ENCODE measurements at regions not wholly inside any gene's neighbourhood (a gene's known extent, or its start where the extent isn't known, plus 50 kb on each side); places are given as distances from the start of the nearest gene placed in this dataset.

GRCh38 chr1:213908521-213908920 is 79.3 kb upstream of the PROX1 start:
- H3K36me3 ChIP-seq: no peaks in the 10 kb centered on the region
- TF ChIP-seq CTCF (IDR thresholded peaks at IDR 0.05; ENCODE audit: low read depth, low read length): no peak
- H3K27ac ChIP-seq: no peak overlapping the region
- H3K9me3 ChIP-seq (ENCODE audit: severe bottlenecking): no peaks in the 10 kb centered on the region
- H3K4me3 ChIP-seq (ENCODE audit: low read depth, low read length): no peak overlapping the region
- H3K27me3 ChIP-seq (ENCODE audit: insufficient read depth, low read depth, severe bottlenecking): peaks cover 14% of the 10 kb centered on the region
- no peak for DNase-seq

GRCh38 chr1:213914392-213914791 is 73.4 kb upstream of the PROX1 start:
- peaks cover 9% of the 10 kb centered on the region for H3K27me3 ChIP-seq (ENCODE audit: insufficient read depth, low read depth, severe bottlenecking)
- H3K9me3 ChIP-seq (ENCODE audit: severe bottlenecking): no peaks in the 10 kb centered on the region
- H3K27ac ChIP-seq: no peak overlapping the region
- DNase-seq: no peak
- H3K4me3 ChIP-seq (ENCODE audit: low read depth, low read length): no peak overlapping the region
- no peak for TF ChIP-seq CTCF (IDR thresholded peaks at IDR 0.05; ENCODE audit: low read depth, low read length)
- H3K36me3 ChIP-seq: no peaks in the 10 kb centered on the region

GRCh38 chr1:213921311-213921710 is 66.5 kb upstream of the PROX1 start:
- Histone ChIP-seq H3K4me3 (ENCODE audit: low read depth, low read length) (no peak overlapping the region), H3K9me3 (ENCODE audit: severe bottlenecking) (no peaks in the 10 kb centered on the region), H3K27me3 (ENCODE audit: insufficient read depth, low read depth, severe bottlenecking) (no peaks in the 10 kb centered on the region), H3K36me3 (no peaks in the 10 kb centered on the region), H3K27ac (no peak overlapping the region)
- no peak for TF ChIP-seq CTCF (IDR thresholded peaks at IDR 0.05; ENCODE audit: low read depth, low read length)
- DNase-seq: no peak

GRCh38 chr1:213921712-213922111 is 66.1 kb upstream of the PROX1 start:
- no peaks in the 10 kb centered on the region for H3K9me3 ChIP-seq (ENCODE audit: severe bottlenecking)
- H3K4me3 ChIP-seq (ENCODE audit: low read depth, low read length): no peak overlapping the region
- DNase-seq: no peak
- no peak for TF ChIP-seq CTCF (IDR thresholded peaks at IDR 0.05; ENCODE audit: low read depth, low read length)
- no peaks in the 10 kb centered on the region for H3K36me3 ChIP-seq
- no peak overlapping the region for H3K27ac ChIP-seq
- H3K27me3 ChIP-seq (ENCODE audit: insufficient read depth, low read depth, severe bottlenecking): no peaks in the 10 kb centered on the region

- no peak overlapping the region for H3K4me3 ChIP-seq (ENCODE audit: low read depth, low read length)
- H3K36me3 ChIP-seq: no peaks in the 10 kb centered on the region
- TF ChIP-seq CTCF (IDR thresholded peaks at IDR 0.05; ENCODE audit: low read depth, low read length): no peak
- no peaks in the 10 kb centered on the region for H3K27me3 ChIP-seq (ENCODE audit: insufficient read depth, low read depth, severe bottlenecking)
- H3K27ac ChIP-seq: no peak overlapping the region
- no peak for DNase-seq
- no peaks in the 10 kb centered on the region for H3K9me3 ChIP-seq (ENCODE audit: severe bottlenecking)
Observed at GRCh38 chr1:213925531-213926182, 62.1 kb upstream of the PROX1 start.

- Histone ChIP-seq H3K27me3 (ENCODE audit: insufficient read depth, low read depth, severe bottlenecking) (no peaks in the 10 kb centered on the region), H3K4me3 (ENCODE audit: low read depth, low read length) (no peak overlapping the region), H3K36me3 (no peaks in the 10 kb centered on the region), H3K27ac (no peak overlapping the region), H3K9me3 (ENCODE audit: severe bottlenecking) (no peaks in the 10 kb centered on the region)
- no peak for TF ChIP-seq CTCF (IDR thresholded peaks at IDR 0.05; ENCODE audit: low read depth, low read length)
- no peak for DNase-seq
Observed at GRCh38 chr1:213927846-213928245, 59.9 kb upstream of the PROX1 start.
